CD4-positive, alpha-beta T cell (primary cell): ENCODE measurements at regions not wholly inside any gene's neighbourhood (a gene's known extent, or its start where the extent isn't known, plus 50 kb on each side); places are given as distances from the start of the nearest gene placed in this dataset.
"Not testable (repeated sequence)": the region's sequence is repeated elsewhere in the genome, so short reads cannot be mapped to it uniquely, and the experiment has no call there.

ENCODE experiments used
- ATAC-seq: fragments of 200-7000 bp; cut with Tn5 transposase; one replicate; pipeline ENCODE4 v1.10.0; 2022; ENCODE audit warnings: mild to moderate bottlenecking; ENCODE audit not compliant: poor library complexity
- CTCF ChIA-PET: fragments of 350-600 bp; sonication (Branson Sonifier 250); formaldehyde crosslinking; loops from one replicate; lab custom pipeline; 2021; ENCODE audit warnings: antibody characterized with exemption, inconsistent platforms; lab: Charles Lee
- POLR2A ChIA-PET: fragments of 350-600 bp; sonication (Branson Sonifier 250); formaldehyde crosslinking; loops from one replicate; lab custom pipeline; 2021; ENCODE audit warnings: antibody characterized with exemption, inconsistent platforms; lab: Charles Lee
- DNase-seq, 14 experiments: peaks; one replicate each; pipeline ENCODE4 v3.0.0-alpha.2; 2013 to 2020; ENCODE audit warnings: mixed read lengths in 2 of 14
- H3K27ac ChIP-seq, 2 donors: one replicate each; pipeline versions ENCODE4 v1.5.1 to v1.7.0; 2013; ENCODE audit warnings: low read length in 2 of 2, low read depth in 1 of 2, mild to moderate bottlenecking in 1 of 2
- H3K27me3 ChIP-seq, 2 experiments: 1 replicate in 1 of 2; 2 replicates in 1 of 2; pipeline versions ENCODE4 v1.6.1 to v1.7.0; 2013; ENCODE audit warnings: low read length in 2 of 2, control low read depth in 1 of 2, mild to moderate bottlenecking in 1 of 2, moderate library complexity in 1 of 2; ENCODE audit not compliant: insufficient read depth in 2 of 2, control insufficient read depth in 1 of 2
- H3K36me3 ChIP-seq: one replicate; pipeline ENCODE4 v1.6.1; 2013; ENCODE audit warnings: low read length, control low read depth; ENCODE audit not compliant: insufficient read depth
- H3K4me1 ChIP-seq: one replicate; pipeline ENCODE4 v1.6.1; 2013; ENCODE audit warnings: low read length, control low read depth; ENCODE audit not compliant: insufficient read depth
- H3K4me3 ChIP-seq: one replicate; pipeline ENCODE4 v1.5.1; 2013; ENCODE audit warnings: mild to moderate bottlenecking, low read length, moderate library complexity
- H3K9me3 ChIP-seq, 2 experiments: 1 replicate in 1 of 2; 2 replicates in 1 of 2; pipeline versions ENCODE4 v1.6.1 to v1.7.0; 2013; ENCODE audit warnings: low read length in 2 of 2, mild to moderate bottlenecking in 2 of 2, control low read depth in 1 of 2, moderate library complexity in 1 of 2; ENCODE audit not compliant: control insufficient read depth in 1 of 2, insufficient read depth in 1 of 2
- H3K27ac Mint-ChIP-seq: one replicate; pipeline ENCODE4 v1.8.0; 2020; ENCODE audit warnings: mixed read lengths
- H3K27me3 Mint-ChIP-seq: one replicate; pipeline ENCODE4 v1.8.0; 2021; ENCODE audit warnings: mixed read lengths
- H3K36me3 Mint-ChIP-seq: one replicate; pipeline ENCODE4 v1.8.0; 2021; ENCODE audit warnings: low read depth, mixed read lengths
- H3K4me1 Mint-ChIP-seq: one replicate; pipeline ENCODE4 v1.8.0; 2021; ENCODE audit warnings: low read depth, mixed read lengths
- H3K4me3 Mint-ChIP-seq: one replicate; pipeline ENCODE4 v1.8.0; 2020; ENCODE audit warnings: mild to moderate bottlenecking, mixed read lengths
- H3K9me3 Mint-ChIP-seq: one replicate; pipeline ENCODE4 v1.8.0; 2020; ENCODE audit warnings: mixed read lengths
- intact Hi-C, 2 experiments: fragments of 100-400 bp; cut with DNase I in 1 of 2; cut with micrococcal nuclease in 1 of 2; formaldehyde crosslinking; loops; one replicate each; pipeline versions ENCODE4 v1.15.1 to v1.9.0; 2023 to 2025; cut with DNase I, micrococcal nuclease
- TF ChIP-seq, protein P1 (sequence below): fragments of 200-600 bp; IDR thresholded peaks from one replicate; pipeline ENCODE4 v1.8.0; 2022; ENCODE audit warnings: antibody characterized with exemption, mild to moderate bottlenecking

DNA sequence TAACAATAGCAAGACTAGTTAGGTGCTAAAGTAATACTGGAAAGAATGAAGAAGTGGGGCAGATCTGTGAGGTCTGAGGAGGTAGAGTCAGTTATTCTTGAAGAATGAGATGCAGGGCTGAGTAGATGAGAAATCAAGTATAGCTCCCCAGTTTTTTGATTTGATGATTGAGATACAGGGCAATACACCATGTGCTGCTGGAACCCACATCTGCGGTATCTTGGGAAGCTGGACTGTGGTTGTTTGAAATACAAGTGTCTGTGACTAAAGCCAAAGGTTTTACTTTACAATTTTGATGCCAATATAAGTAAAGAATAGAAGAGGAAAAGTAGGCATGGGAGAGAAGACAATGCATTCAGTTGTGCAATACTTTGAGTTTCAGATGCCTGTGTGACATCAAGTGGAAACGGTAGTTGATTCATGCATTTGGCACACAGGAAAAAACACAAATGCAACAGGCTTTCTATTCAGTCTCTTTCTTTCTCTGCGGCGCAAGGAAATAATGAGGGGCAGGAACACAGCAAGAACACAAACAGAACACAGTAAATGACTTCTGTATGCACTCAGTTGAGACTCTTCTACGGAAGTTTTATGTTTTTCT lies 190.2 kb upstream of the SLC38A2 start:
- Mint-ChIP-seq H3K4me3 (no peak overlapping the region), H3K9me3 (peaks cover 17% of the 10 kb centered on the region), H3K27me3 (no peaks in the 10 kb centered on the region), H3K27ac (no peak overlapping the region), H3K4me1 (no peaks in the 10 kb centered on the region), H3K36me3 (peaks cover 27% of the 10 kb centered on the region)
- POLR2A ChIA-PET: no interaction called here
- H3K9me3 ChIP-seq: peaks cover 4 to 14% of the 10 kb centered on the region in 2 experiments
- no peak overlapping the region for H3K4me3 ChIP-seq
- peak in 2 of 14 experiments; percentile 19 to 27 for DNase-seq
- H3K36me3 ChIP-seq: no peaks in the 10 kb centered on the region
- no peaks in the 10 kb centered on the region for H3K4me1 ChIP-seq
- no peak for ATAC-seq
- TF ChIP-seq, protein P1, sequence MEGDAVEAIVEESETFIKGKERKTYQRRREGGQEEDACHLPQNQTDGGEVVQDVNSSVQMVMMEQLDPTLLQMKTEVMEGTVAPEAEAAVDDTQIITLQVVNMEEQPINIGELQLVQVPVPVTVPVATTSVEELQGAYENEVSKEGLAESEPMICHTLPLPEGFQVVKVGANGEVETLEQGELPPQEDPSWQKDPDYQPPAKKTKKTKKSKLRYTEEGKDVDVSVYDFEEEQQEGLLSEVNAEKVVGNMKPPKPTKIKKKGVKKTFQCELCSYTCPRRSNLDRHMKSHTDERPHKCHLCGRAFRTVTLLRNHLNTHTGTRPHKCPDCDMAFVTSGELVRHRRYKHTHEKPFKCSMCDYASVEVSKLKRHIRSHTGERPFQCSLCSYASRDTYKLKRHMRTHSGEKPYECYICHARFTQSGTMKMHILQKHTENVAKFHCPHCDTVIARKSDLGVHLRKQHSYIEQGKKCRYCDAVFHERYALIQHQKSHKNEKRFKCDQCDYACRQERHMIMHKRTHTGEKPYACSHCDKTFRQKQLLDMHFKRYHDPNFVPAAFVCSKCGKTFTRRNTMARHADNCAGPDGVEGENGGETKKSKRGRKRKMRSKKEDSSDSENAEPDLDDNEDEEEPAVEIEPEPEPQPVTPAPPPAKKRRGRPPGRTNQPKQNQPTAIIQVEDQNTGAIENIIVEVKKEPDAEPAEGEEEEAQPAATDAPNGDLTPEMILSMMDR: no peak
- CTCF ChIA-PET: no interaction called here
- H3K27ac ChIP-seq: no peak overlapping the region
- no peaks in the 10 kb centered on the region for H3K27me3 ChIP-seq
- intact Hi-C loops: no loop called here

DNA sequence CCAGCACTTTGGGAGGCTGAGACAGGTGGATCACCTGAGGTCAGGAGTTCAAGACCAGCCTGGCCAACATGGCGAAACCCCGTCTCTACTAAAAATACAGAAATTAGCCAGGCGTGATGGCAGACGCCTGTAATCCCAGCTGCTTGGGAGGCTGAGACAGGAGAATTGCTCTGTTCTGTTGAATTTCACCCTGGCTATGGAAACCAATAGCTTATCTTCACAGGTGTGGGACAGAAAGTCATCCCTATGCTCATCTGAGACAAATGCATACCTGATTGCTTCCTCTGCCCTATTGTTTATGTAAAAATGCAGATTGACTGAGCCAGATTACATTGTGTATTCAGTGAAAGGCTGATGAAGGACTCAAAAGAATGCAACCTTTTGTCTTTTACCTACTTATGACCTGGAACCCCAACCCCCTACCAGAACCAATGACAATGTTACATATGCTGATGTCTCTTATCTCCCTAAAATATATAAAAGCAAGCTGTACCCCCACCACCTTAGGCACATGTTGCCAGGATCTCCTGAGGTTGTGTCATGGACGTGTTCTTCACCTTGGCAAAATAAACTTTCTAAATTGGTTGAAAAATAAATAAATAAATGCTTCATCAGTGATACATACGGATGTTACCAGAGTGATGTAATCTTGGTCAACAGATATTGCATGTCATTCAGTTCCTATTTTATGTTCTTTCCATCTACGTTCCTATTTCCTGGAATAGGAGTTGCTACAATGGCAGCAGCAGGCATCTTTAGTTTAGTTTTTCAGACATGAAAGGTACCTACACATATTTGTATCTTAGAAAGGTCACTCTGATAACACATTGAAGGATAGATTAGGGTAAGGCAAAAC lies 189.4 kb upstream of the SLC38A2 start:
- H3K4me1 Mint-ChIP-seq, H3K27me3 ChIP-seq, CTCF ChIA-PET, H3K4me3 ChIP-seq, H3K27ac ChIP-seq, ATAC-seq, H3K27ac Mint-ChIP-seq, H3K27me3 Mint-ChIP-seq, H3K36me3 ChIP-seq, intact Hi-C loops, H3K9me3 ChIP-seq, H3K4me1 ChIP-seq, H3K4me3 Mint-ChIP-seq: not testable (repeated sequence)
- DNase-seq: peak in 2 of 14 experiments; percentile 11 to 12
- POLR2A ChIA-PET: interaction anchor here (0.7 kb wide), 1 partner anchor 1409 kb away, joined by 3 read pairs; no protein-coding TSS in a partner anchor
- Mint-ChIP-seq H3K9me3 (peaks cover 17% of the 10 kb centered on the region), H3K36me3 (peaks cover 20% of the 10 kb centered on the region)

DNA sequence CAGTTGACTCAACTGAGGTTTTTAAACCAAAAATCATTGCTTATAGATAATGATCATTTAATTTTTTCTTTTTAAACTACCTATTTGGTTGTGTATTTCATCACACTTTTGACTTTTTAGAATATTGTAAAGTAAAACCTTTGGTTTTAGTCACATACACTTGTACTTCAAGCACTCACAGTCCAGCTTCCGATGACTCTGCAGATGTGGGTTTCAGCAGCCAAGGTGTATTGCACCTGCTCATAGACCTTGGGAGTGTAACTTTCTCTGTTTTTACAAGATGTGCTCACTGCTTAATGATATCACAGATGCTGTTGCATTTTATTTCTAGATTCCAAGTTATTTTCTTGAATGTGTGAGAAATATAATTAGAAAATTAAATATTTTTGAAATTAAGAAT lies 188.3 kb upstream of the SLC38A2 start:
- H3K4me1 Mint-ChIP-seq: no peaks in the 10 kb centered on the region
- intact Hi-C loops: no loop called here
- Histone ChIP-seq H3K27ac (no peak overlapping the region), H3K36me3 (no peaks in the 10 kb centered on the region), H3K4me3 (no peak overlapping the region), H3K9me3 (peaks cover 0 to 8% of the 10 kb centered on the region in 2 experiments), H3K27me3 (no peaks in the 10 kb centered on the region), H3K4me1 (no peaks in the 10 kb centered on the region)
- H3K27me3 Mint-ChIP-seq: no peaks in the 10 kb centered on the region
- POLR2A ChIA-PET: interaction anchor here (0.7 to 0.8 kb wide), 2 partner anchors 82 to 291 kb away, joined by 3 read pairs; no protein-coding TSS in a partner anchor
- TF ChIP-seq, protein P1: no peak
- no peak overlapping the region for H3K27ac Mint-ChIP-seq
- ATAC-seq (no peak), DNase-seq (no peak)
- H3K36me3 Mint-ChIP-seq: peaks cover 10% of the 10 kb centered on the region
- CTCF ChIA-PET: no interaction called here
- peaks cover 12% of the 10 kb centered on the region for H3K9me3 Mint-ChIP-seq
- H3K4me3 Mint-ChIP-seq: no peak overlapping the region
